HG02970 (cell line): ENCODE measurements at regions not wholly inside any gene's neighbourhood (a gene's known extent, or its start where the extent isn't known, plus 50 kb on each side); places are given as distances from the start of the nearest gene placed in this dataset.
A peak's percentile ranks its signal among the peaks of the same experiment; 100 is the strongest.
"Not testable (repeated sequence)": the region's sequence is repeated elsewhere in the genome, so short reads cannot be mapped to it uniquely, and the experiment has no call there.

Experiments
- ATAC-seq: cut with Tn5 transposase; IDR thresholded peaks from one replicate; pipeline ENCODE4 v1.9.1; 2021; ENCODE audit warnings: mild to moderate bottlenecking, moderate library complexity, moderate number of reproducible peaks; ENCODE audit not compliant: unreplicated experiment, low FRiP score

- ATAC-seq = no peak
Measured at GRCh38 chr4:36582198-36582597, 300.8 kb downstream of the DTHD1 start.

DNA sequence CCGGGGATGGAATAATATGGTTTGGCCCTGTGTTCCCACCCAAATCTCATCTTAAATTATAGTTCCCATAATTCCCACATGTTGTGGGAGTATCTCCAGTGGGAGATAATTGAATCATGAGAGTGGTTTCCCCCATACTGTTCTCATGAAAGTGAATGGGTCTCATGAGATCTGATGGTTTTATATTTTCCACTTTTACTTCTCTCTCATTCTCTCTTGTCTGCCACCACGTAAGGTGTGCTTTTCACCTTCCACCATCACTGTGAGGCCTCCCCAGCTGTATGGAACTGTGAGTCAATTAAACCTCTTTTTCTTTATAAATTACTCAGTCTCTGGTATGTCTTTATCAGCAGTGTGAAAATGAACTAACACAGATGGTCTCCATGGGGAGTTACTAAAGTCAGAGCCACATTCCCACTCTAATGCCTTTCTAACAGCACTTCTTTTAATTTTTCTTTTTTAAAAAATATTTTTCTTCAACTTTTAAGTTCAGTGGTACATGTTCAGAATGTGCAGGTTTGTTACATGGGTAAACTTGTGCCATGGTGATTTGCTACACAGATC is 306.6 kb downstream of the DTHD1 start:
- ATAC-seq = no peak

- ATAC-seq = no peak
Measured at GRCh38 chr4:36590343-36590742, 308.9 kb downstream of the DTHD1 start.

DNA sequence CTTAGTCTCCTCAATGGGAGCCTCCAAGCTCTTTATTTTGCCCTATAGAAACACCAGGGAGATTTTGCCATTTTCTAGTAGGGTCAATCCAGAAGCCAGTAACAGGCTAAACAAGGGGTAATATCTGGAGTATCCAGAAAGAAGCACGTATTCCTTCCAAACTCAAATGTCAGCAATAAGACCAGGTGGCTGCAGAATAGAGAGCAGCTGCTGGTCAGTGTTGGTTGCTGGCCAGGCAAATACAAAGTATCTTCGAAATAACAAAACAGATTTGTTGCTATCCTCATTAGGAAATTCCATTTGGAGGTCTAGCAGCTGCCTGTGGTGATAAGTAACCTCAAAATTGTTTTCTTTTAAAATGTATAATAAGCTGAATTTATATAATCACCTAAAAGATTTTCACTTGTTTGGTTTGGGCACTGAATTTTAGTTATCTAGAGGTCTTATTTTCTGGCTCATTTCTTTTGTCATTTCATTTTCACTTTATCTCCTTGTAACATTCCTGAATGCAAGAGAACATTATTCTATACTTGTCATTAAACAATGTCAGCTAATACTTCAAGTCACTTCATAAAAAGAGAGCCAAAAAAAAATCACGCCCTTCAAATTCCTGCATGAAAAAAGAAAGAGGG is 320.6 kb downstream of the DTHD1 start:
- ATAC-seq = no peak

DNA sequence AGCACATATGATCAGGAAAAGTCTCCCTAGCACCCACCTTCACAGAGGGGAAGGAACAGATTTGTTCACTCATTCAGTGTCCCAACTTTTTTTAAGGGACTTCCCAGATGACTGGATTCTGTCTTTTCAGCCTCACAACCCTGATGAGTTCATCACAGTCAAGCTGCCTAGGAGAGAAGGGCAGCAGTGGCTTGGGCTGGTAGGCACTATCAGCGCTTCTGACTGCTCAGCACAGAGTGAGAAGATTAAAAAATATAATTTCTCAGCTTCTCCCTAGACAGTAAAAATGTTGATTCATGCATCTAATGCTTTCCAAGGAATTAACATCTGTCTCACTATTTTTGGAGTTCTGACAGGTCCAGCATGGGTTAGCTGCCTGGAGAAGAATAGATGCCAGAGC is 328.2 kb downstream of the DTHD1 start:
- no peak for ATAC-seq

DNA sequence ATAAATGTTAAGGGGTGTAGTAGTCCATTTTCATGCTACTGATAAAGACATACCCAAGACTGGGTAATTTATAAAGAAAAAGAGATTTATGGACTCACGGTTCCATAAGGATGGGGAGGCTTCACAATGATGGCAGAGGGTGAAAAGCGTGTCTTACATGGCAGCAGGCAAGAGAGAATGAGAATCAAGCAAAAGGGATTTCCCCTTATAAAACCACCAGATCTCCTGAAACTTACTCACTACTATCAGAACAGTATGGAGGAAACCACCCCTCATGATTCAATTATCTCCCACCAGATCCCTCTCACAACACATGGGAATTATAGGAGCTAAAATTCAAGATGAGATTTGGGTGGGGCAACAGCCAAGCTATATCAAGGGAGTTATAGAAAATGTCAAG is 329.2 kb downstream of the DTHD1 start:
- ATAC-seq = no peak

- ATAC-seq = not testable (repeated sequence)
Measured at GRCh38 chr4:36613142-36613541, 331.7 kb downstream of the DTHD1 start.

- no peak for ATAC-seq
Measured at GRCh38 chr4:36614011-36614410, 332.6 kb downstream of the DTHD1 start.

GRCh38 chr4:36618102-36618501 is 336.7 kb downstream of the DTHD1 start:
- ATAC-seq = no peak

DNA sequence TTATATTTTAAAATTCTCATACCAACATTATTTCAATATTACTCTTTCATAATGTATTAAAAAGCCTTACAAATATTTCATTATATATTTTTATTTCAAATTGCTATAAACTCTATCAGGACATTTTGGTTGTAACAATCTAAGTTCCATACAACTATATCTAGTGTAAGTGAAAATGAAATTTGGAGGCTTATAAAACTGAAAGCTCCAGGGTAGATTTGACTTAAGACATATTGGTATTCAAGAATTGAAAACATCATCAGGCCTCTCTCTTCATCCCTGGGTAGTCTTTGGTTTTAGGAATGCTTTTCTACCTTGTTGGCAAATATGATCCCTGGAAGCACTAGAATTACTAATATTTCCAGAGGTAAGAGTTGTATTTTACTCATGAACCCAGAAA is 342.6 kb downstream of the DTHD1 start:
- ATAC-seq = no peak

- ATAC-seq = no peak
Measured at GRCh38 chr4:36638273-36638811, 356.9 kb downstream of the DTHD1 start.

DNA sequence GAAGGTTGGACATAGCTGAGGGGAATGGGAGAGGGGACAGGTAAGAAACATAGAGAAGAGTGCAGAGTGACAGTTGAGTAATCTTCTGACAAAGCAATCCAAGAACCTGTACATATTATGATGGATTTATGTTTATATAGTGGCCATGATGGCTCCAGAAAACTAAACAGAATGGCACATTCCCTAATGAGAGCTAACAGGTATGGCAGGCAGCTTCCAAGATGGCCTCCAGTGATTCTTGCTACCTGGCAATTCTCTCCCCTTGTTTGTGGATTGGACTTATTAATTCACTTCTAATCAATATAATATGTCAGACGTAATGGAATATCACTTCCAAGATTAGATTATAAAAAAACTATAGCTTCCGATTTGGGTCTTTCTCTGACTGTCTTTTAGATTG is 359.5 kb downstream of the DTHD1 start:
- ATAC-seq = no peak

DNA sequence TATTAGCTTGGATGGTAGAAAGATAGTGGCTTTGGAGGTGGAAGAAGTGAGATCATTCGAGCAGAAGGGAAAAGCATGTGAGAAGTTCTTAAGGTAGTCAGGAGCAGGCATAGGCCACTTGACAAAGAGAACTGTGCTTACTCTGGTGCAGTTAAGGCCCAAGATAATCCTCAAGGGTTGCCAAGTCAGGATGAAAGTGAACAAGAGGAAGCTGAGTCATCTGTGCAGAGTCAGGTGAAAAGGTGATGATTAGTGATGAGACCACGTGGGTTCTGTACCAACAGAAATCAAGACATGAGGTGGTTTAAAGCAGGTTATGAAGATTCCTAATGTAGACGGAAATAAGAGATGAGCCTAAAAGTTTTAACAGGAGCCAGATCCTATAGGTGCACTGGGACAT is 369.8 kb downstream of the DTHD1 start:
- peak; percentile 91 for ATAC-seq

GRCh38 chr4:36652857-36653256 is 371.4 kb downstream of the DTHD1 start:
- no peak for ATAC-seq

DNA sequence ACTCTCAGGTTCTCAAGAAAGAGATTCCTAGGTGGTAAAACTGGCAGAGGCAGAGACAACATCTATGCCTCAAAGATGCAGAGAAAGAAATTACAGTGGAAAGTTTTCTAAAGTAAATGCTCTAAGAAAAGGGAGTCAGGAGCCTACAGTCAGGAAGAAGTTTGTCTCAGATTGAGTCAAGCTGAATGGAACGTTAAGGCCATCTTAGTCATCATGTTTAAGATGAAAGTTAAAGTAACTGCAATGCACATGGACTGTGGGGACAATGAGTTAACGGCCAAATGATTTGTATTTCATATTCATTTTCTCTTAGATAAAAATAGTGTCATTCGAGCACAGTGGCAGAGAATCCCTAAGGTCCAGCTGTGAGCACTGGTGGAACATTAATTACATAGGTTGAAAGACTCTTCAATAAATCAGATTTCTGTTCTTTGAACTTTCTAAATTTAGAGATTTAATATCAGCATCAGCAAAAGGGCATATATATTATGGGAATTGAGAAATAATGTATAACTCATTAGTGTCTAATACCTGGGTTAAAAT is 384.6 kb downstream of the DTHD1 start:
- no peak for ATAC-seq

DNA sequence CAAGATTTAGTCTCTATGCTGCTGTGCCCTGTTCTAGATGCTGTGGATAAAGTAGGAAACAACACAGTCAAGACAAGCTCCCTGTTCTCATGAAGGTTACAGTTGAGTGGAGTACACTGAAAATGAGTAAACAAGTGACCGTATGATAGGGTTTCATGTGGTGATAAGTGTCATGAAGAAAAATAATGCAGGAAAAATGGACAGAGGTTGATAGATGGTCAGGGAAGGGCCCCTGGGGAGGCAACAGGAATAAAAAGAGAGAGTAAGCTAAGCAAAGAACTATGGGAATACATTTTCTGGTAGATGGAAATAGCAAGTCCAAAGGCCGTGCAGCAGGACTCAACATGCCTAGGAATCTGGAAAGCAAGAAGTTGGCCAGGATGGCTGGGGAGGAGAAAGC is 394.0 kb downstream of the DTHD1 start:
- ATAC-seq = no peak

DNA sequence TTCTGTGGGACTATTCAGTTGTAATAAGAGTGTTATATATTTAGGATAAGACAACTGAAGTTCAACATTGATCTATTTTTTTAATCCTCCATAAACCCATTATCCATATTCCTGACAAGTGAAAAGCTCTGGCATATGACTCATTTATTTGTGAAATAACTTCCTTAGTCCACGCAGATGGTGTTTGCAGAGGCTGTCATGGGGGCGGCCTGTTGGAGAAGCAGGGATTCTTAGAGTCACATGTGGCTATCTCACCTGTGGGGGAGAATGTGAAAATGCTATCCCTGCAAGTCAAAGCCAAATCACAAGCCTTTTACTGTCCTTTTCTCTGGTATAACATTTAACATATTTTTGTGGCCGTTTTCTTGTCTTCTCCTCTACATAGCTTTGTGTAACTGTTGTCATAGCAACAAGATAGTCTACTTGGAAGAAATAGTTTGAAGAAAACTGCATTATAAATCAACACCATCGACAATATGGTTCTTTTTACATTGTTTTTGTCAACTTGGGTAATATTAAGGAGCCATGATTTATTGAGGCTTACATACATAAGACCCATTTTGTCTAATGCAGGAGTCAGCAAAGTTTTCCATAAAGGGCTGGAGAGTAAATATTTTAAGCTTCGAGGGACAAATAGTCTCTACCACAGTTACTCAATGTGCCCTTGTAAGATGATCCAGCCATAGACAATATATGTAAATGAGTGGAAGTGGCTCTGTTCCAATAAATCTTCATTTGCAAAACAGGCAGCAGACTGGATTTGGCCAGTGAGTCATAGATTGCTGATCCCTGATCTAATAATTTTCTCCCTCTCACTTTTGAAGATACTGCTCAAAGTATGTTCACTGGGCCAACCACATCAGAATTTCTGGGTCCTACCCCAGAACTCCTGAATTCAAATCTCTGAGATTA is 395.0 kb downstream of the DTHD1 start:
- ATAC-seq = no peak

DNA sequence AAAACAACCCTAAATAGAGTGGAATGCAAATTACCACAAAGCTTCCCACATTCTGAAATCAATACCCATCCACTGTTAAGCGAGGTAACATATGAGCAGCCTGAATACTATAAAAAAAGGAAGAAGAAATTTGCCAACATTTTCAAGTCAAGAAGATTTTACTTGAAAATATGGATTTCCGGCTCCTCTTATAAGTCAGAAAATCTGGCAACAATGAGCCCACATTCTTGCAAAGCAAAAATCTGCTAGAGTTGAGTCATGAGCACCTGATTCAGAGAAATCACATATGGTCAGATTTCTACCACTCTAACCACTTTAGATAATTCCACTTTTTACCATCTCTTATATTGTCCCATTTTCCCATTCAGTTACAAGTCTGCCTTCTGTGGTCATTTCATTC is 395.7 kb downstream of the DTHD1 start:
- no peak for ATAC-seq

- no peak for ATAC-seq
Measured at GRCh38 chr4:36677874-36678273, 396.5 kb downstream of the DTHD1 start.

- no peak for ATAC-seq
Measured at GRCh38 chr4:36687681-36688080, 406.3 kb downstream of the DTHD1 start.

GRCh38 chr4:36692586-36692985 is 411.2 kb downstream of the DTHD1 start:
- no peak for ATAC-seq
